Kidney (tissue), 13 donors: ENCODE measurements at regions not wholly inside any gene's neighbourhood (a gene's known extent, or its start where the extent isn't known, plus 50 kb on each side); places are given as distances from the start of the nearest gene placed in this dataset.

Experiments
- DNase-seq, 5 donors: peaks; one replicate each; pipeline ENCODE4 v3.0.0-alpha.2; 2013 to 2020
- FAIRE-seq: peaks from 2 replicates; lab custom pipeline; 2012; peaks lifted over from hg19 to GRCh38; lab: Jason Lieb, UNC
- H3K27ac ChIP-seq, 2 donors: one replicate each; pipeline ENCODE4 v1.7.0; 2013; ENCODE audit warnings: low read depth in 2 of 2, low read length in 2 of 2, inconsistent platforms in 1 of 2
- H3K27me3 ChIP-seq: one replicate; pipeline ENCODE4 v1.7.1; 2013; ENCODE audit warnings: low read length, inconsistent platforms; ENCODE audit not compliant: control insufficient read depth, insufficient read depth
- H3K36me3 ChIP-seq, 3 donors: one replicate each; pipeline versions ENCODE4 v1.7.0 to v1.7.1; 2013; ENCODE audit warnings: low read length in 3 of 3, control low read depth in 1 of 3, inconsistent platforms in 1 of 3; ENCODE audit not compliant: insufficient read depth in 3 of 3, control insufficient read depth in 2 of 3
- H3K4me1 ChIP-seq, 3 donors: one replicate each; pipeline versions ENCODE4 v1.7.0 to v1.7.1; 2013; ENCODE audit warnings: low read length in 3 of 3, inconsistent platforms in 1 of 3, low read depth in 1 of 3; ENCODE audit not compliant: control insufficient read depth in 2 of 3, insufficient read depth in 2 of 3
- H3K4me3 ChIP-seq, 3 donors: one replicate each; pipeline versions ENCODE4 v1.7.0 to v1.8.1; 2013; ENCODE audit warnings: low read length in 3 of 3, control low read depth in 1 of 3, inconsistent platforms in 1 of 3
- H3K9ac ChIP-seq, 3 donors: one replicate each; pipeline versions ENCODE4 v1.7.0 to v1.7.1; 2013; ENCODE audit warnings: low read length in 3 of 3, control low read depth in 1 of 3, inconsistent platforms in 1 of 3
- H3K9me3 ChIP-seq, 3 donors: one replicate each; pipeline versions ENCODE4 v1.7.0 to v1.7.1; 2013; ENCODE audit warnings: low read length in 3 of 3, control low read depth in 1 of 3, inconsistent platforms in 1 of 3; ENCODE audit not compliant: control insufficient read depth in 2 of 3, insufficient read depth in 1 of 3
- CTCF ChIP-seq: IDR thresholded peaks from 3 replicates; pipeline ENCODE4 v1.5.1; 2012; ENCODE audit warnings: mild to moderate bottlenecking, moderate library complexity, borderline replicate concordance; ENCODE audit not compliant: insufficient read depth; ENCODE audit errors: extremely low read depth
- intact Hi-C: fragments of 100-400 bp; cut with DNase I; formaldehyde crosslinking; loops from one replicate; pipeline ENCODE4 v1.11.1; 2022
- donor health status: control.
- donor health status: control.
- donor health status: control.
- donor health status: control.
- donor health status: control.
- donor health status: DM: yes; HTN: yes; CAD: no.
- donor health status: Normal renal cell carcinoma (clear cell type).

- DNase-seq (no peak), FAIRE-seq (no peak)
- Histone ChIP-seq H3K27me3 (no peaks in the 10 kb centered on the region), H3K4me1 (peaks cover 17 to 32% (median 25%) of the 10 kb centered on the region in 3 donors), H3K9ac (peak overlapping the region in 2 of 3 donors; percentile 95 to 99), H3K36me3 (no peaks in the 10 kb centered on the region), H3K27ac (peak overlapping the region; percentile 94 to 98), H3K4me3 (peak overlapping the region in 2 of 3 donors; percentile 80 to 82), H3K9me3 (no peaks in the 10 kb centered on the region)
- intact Hi-C loops, result no loop called here
- TF ChIP-seq CTCF, result no peak
Measured at GRCh38 chr14:73788317-73788598, 63.4 kb upstream of the PTGR2 start.

- H3K27me3 ChIP-seq, result no peaks in the 10 kb centered on the region
- TF ChIP-seq CTCF, result no peak
- peak overlapping the region; percentile 68 to 99 (median 95) for H3K9ac ChIP-seq
- H3K4me1 ChIP-seq, result peaks cover 18 to 38% (median 31%) of the 10 kb centered on the region in 3 donors
- no peaks in the 10 kb centered on the region for H3K36me3 ChIP-seq
- DNase-seq (peak in 4 of 5 donors; percentile 43 to 69 (median 67)), FAIRE-seq (no peak)
- peak overlapping the region; percentile 70 to 82 (median 80) for H3K4me3 ChIP-seq
- H3K27ac ChIP-seq, result peak overlapping the region; percentile 94 to 98
- H3K9me3 ChIP-seq, result no peaks in the 10 kb centered on the region
- intact Hi-C loops, result no loop called here
Measured at GRCh38 chr14:73787486-73788316, 63.9 kb upstream of the PTGR2 start.

GRCh38 chr14:73786636-73787485 is 64.8 kb upstream of the PTGR2 start:
- Histone ChIP-seq H3K9me3 (no peaks in the 10 kb centered on the region), H3K9ac (peak overlapping the region; percentile 68 to 99 (median 95)), H3K4me3 (peak overlapping the region; percentile 70 to 82 (median 82)), H3K36me3 (no peaks in the 10 kb centered on the region), H3K27me3 (no peaks in the 10 kb centered on the region), H3K27ac (peak overlapping the region; percentile 94 to 98), H3K4me1 (peaks cover 18 to 41% (median 32%) of the 10 kb centered on the region in 3 donors)
- FAIRE-seq (no peak), DNase-seq (peak; percentile 65 to 91 (median 77))
- no peak for TF ChIP-seq CTCF
- intact Hi-C loops, result no loop called here
